ENCODE measurements at regions not wholly inside any gene's neighbourhood (a gene's known extent, or its start where the extent isn't known, plus 50 kb on each side); places are given as distances from the start of the nearest gene placed in this dataset.

DNA sequence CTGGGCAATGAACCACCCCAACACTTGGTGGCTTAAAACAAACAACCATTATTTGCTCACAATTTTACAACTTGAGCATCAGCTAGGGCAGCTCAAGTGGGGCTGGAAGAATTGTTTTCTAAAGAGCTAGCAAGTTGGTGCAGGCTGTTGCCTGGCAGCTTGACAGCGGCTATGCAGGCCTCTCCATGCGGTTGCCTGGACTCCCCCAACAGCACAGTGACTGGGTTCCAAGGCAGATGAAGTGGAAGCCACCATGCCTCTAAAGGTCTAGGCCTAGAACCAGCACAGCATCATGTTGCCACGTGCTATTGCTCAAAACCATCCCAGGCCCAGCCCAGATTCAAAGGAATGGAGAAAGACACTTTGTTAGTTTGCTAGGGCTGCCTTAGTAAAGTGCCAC is 114.8 kb downstream of the BCOR start:
- no peak for DNase-seq

DNA sequence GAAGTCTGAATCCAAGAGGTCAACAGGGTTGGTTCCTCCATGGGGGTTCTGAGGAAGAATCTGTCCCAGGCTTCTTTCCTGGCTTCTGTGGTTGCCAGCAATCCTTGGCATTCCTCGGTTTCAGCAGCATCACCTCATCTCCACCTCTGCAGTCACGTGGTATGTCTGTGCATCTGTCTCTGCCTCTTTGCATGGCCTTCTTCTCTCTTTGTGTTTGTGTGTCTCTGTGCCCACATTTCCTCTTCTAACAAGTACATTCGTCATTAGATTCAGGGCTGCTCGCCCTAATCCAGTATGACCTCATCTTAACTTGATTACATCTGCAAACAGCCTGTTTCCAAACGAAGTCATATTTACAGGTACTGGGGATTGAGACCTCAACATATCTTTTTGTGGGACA is 114.0 kb downstream of the BCOR start:
- DNase-seq = no peak

DNA sequence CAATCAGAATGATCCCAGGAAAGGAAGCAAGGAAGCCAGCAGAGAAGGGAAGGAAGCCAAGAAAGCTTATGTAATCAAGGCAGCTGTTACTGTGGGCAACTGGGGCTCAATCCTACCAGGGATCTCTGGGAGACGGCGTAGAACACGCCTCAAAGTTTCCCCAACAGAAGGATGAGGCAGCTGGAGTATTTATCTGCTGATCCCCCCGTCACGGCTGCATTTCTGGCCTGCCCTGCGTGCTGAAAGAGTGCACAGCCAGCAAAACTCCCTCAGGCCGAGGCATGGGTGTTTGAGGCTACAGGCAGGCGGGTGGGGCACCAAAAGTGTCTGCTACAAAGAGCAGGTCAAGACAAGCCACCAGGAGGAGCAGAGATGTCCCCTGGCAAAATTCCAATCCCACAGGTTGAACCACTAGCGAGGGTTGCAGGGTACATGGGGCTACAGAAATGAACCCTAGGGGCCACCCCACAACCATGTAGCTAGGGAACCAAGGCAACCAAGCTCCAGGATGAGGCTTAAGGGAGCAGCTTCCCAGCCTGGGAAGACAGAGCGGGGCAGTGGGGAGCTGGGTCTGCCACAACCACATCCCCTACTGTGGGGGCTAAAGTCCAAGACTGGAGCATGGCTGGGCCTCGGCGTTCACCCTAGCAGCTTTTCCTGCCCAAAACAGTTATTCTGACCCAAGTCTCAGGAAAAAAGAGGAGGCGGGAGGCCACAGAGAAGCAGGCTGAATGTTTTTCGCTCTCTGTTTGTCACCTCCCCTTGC is 113.4 kb downstream of the BCOR start:
- no peak for DNase-seq

DNA sequence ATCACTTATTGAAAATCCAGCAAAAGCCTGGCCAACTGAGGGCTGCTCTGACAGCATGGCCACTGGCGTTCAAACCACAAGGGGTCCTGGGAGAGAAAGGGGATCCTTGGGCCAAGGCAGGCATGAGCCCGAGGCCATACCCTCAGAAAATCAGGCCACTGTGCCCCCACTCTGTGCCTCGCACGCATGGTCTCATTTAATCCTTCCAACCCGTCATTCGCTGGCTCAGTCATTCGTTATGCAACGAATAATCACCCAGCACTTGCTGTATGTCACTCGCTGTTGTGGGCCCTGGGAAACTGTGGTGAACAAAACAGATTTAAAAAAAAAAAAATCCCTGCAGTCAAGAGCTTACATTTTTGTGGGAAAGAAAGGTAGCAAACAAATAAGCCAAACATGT is 112.7 kb downstream of the BCOR start:
- DNase-seq = no peak

DNA sequence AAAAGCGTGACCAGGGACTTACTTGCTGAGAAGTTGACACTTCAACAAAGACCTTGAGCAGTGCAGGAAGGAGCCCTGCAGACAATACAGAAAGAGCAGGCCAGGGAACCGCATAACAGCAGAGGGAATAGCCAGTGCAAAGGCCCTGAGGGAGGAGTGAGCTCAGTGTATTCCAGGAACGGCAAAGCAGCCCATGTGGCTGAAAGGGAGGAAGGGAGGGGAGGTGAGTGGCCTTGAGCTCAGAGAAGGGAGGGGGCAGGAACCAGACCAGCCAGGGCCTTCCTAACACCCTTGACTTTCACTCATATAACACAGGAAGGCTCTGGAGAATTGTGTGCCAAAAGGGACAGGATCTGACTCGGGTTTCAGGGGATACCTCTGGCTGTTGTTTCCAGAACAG is 112.2 kb downstream of the BCOR start:
- no peak for DNase-seq

DNA sequence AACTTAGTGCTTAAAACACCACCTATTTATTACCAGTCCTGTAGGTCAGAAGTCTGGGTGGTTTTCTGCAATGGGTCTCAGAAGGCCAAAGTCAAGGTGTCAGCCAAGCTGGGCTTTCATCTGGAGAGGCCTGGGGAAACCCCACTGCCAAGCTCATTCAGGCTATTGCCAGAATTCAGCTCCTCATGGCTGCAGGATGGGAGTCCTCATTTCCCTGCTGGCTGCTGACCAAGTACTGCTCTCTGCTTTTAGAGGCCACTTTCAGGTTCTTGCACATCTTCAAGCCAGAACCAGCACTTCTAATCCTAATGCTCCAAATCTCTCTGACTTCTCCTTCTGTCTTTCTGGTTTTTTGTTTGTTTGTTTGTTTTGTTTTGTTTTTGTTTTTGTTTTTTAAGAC is 109.3 kb downstream of the BCOR start:
- no peak for DNase-seq

DNA sequence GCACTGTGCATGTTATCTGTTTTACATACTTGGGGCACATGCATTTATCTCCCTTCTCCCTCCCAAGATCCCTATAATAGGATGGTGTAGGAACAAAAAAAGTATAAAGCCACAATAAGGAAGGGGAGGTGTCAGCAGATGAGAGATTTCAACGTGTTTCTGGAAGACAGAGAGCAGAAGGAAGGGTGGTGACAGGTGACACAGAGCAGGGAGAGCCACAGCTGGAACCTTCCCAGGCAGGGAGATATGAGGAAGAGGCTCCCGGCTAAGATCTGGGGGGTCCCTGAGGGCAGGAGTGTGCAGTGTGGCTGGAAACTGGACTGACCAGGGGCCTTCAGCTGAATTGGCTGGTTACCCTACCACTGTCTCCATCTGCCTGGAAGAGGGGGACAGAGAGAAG is 107.4 kb downstream of the BCOR start:
- DNase-seq = no peak

DNA sequence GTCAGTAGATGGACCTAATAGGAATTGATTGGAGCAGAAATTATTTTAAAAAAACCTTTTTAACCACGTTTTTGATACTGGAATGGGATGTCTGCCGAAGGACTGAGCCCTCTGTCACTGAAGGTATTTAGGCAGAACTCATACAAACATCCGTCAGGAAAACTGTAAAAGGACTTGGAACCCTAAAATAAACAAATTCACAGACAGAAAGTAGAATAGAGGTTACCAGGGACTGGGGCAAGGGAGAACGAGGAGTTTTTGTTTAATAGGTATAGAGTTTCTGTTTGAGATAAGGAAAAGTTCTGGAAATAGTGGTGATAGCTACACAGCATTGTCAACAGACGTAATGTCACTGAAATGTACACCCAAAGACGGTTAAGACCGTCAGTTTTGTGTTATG is 105.5 kb downstream of the BCOR start:
- no peak for DNase-seq

DNA sequence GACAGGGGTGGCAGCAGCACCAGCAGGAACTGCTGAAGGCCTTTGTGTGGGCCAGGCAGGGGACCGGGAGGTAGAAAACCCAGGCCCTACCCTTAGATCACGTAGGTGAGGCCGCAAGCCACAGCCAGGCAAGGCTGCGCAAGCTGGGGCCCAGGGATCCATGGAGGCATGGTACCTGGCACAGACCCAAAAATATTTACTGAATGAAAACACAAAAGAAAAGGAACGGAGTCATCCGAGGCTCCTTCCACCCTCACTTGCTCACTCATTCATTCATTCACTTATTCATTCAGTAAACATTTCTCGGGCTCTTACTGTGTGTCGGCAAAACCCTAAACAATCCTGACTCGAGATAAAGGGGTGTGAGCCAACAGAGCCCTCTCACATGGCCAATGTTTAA is 102.3 kb downstream of the BCOR start:
- DNase-seq = no peak

DNA sequence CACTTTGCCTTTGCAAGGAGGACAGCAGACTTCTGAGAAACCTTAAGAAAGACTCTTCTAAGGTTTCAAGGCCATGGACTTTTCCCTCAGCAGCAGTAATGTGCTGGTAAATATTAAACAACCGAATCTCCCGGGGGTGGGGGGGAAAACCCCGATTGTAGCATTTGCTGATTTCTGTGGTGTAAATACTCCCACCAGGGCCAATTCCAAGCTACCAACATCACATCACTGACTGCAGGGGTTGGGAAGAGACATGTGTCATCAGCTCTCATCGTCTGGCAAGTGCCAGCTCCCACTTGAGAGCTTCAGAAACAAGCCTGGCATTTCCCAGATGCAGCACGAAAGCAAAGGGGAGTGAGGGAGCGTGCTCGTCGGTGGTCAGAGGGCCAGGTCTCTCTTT is 101.2 kb downstream of the BCOR start:
- no peak for DNase-seq

DNA sequence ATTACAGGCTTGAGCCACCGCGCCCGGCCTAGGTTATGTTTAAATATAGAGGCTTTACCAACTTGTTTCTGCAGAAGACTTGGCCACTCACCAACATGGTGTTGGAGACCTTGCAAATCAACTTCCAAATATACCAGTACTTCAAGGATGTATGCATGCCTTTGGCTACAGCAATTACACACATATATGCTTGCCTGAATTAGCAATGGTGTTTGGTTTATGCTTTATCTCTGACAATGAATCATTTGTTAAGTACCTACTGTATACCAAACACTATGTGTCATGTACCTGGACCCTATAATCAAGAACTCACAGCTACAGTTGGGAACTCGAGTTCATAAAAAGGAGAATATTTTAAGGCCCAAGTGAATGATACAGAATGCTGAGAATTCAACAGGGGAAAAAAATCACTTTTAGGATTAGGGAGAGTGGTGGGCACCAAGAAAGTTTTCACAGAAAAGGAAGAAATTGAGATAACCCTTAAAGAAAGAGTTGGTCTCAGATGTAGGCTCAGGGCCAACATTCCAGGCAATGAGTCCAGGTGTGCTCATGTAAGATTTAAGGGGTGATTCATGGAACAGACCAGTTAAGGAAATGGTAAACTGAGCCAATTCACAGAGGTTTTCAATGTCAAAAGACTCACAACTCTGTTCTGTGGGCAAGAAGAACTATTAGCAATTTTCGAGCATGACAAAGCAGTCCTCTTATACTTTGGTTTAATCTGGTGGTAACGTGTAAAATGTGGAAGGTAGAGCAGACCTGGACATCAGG is 98.9 kb downstream of the BCOR start:
- no peak for DNase-seq
